ENCODE measurements at regions not wholly inside any gene's neighbourhood (a gene's known extent, or its start where the extent isn't known, plus 50 kb on each side); places are given as distances from the start of the nearest gene placed in this dataset.

DNA sequence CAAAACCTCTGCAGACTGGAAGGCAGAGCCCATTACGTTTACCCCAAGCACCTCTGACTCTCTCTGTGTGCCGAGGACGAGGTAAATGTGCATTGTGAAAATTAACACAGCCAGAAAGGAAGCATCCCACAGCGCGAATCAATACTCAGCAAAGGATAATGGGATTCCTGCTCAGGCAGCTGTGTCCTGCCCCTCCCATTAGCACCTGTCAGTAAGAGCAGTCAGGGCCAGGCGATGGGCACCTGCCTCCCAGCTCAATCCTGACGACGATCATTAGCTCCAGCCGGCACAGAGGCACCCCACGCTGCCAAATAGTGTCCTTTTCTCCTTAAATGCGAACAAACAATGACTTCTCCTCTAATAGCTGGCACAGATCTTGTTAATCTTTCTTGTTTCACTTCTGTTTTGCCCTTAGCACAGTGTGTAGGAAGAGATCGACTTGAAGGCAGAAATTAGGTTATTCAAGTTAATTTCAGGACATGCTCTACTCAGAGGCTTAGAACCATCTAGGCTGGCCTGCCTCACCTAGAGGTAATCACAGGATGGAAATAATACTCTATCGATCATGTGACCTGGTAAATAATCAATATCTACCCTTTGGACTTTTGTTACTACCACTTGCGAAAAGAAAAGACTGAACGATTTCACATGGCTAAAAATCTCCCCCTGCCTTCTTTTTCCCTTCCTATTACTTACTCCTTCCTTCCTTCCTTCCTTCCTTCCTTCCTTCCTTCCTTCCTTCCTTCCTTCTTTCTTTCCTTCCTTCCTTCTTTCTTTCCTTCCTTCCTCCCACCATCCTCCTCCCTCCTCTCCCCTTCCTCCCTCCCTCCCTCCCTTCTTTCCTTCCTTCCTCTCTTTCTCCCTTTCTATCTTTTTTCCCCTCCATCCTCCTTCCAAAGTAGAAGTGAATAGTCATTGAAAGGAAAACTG is 487.9 kb upstream of the ID2 start:
- DNase-seq = no peak

DNA sequence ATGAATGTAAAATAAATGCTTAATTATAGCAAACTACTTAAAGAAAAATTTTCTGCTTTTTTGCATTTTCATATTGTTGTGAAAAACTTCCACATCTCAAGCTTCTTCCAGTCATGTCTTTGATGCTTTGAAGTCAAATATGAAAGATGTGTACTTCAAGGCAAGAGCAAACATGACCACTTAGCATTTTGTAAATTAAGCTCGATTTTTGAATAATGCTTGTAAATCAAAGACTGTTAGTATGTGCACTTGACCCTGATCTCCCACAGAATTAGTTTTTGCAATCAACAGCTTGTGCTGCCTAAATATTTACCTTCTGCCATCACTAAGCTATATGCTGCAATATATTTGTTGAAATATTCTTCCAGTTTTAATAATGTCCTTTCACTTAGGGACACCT is 486.1 kb upstream of the ID2 start:
- no peak for DNase-seq

DNA sequence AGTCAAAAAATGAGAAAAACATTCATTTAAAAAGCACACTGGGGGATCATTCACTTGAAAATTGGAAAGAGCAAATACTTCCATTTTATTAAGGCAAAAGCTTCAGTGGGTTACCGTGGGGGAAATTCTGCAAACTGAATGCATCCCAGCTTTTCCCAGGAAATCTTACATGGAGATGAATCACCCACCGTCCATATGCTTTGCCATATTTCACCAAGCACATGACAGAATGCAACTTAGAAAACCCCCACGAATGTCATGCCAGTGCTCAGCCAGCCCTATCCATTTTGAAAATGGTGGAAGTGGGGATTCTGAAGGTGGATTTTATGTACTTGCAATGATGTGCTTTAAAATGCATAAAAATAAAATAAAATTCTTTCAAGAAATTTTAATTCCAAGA is 485.5 kb upstream of the ID2 start:
- DNase-seq = peak in 1 of 2 experiments; percentile 47

DNA sequence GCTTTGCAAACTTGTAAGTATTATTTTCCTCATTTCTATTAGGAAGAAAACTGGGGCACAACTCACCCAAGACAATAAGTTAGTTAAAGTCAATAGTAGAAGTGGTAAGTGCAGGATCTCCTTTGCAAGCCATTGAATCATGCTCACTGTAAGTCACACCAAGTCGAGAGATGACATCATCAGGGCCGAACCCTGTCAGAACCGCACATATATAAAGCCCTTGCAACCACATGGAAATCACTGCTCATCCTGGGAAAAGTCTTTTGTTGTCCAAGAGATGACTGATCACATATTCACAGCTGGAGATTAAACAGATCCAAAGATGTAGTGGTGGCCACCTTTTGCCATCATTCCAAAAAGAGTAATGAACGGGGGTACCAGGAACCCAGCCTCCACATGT is 484.8 kb upstream of the ID2 start:
- no peak for DNase-seq

DNA sequence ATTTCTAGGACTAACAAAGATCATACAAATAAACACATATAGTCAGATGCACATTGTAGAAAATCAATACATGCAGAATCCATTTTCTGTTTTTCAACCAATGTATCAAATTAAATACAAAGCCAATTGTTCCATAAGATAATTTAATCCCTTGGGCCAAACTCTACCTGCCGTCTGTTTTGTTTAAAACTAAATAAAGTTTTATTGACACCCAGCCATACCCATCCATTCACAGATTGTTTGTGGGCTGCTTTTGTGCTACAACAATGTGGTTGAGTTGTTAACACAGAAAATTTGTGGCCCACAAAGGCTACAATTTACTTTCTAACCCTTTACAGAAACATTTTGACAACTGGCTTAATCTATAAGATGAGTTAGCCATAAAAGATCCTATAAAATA is 484.0 kb upstream of the ID2 start:
- no peak for DNase-seq

DNA sequence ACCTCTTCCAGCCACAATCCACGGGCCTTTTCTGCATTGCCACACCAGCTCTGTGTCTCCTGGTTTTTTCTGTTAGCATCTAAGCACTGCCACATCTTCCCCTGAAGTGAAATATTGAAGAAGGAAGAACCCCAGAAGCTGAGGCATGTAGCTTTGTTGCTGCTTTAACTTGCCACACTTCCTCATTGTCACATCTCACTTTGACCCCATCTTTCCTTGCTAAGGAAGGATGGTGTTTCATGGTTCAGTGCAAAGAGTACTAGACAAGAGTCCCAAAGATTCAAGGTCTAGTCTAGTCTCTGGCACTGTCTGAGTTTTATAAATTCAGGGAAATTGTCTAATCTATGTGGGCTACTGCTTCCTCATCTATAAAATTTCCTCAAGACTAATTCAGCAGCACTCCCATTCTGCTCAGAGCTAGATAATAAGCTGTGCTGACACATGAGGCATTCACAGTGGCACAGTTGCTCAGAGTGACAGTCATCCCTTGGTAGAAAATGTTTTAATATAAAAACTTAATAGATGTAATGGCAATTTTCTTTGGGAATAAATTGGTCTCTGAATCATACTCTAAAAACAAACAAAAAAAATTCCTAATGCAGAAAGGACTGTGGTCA is 483.0 kb upstream of the ID2 start:
- no peak for DNase-seq

DNA sequence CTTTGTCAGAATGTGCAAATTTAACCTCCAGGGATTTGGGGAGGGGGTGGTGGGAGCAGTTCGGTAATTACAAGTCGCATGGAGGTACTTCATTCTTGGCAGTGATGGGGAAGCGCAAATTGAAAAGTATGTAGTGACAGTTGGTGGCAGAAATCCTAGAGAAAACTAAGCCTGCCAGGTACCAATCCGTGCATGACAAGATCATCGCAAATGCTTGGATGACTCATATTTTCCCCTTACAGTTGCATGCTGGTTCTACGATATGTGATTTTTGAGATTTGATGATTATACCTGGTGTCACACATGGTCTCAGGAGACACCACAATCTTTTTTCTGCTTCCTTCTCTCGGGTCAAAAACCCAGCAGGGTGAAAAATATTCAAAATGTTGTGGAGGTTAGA is 479.7 kb upstream of the ID2 start:
- DNase-seq = peak; percentile 46 to 82

DNA sequence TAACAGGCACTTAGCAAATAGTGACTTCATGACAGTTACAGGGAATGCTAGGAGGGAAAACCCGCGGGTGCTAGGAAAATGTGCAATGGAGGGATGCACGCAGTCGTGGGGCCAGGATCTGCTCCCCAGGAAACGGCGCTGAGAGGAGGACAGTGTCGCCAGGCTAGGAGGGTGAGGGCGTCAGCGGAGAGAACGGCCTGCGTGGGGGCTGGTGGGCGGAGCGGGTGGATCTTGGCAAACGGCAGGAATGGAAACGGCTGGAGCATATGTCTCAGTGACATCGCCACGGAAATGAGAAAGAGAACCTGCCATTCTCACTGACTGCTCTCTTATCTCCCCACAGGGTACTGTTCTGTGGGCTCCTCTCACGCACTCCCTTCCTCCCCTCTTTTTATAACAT is 478.5 kb upstream of the ID2 start:
- DNase-seq = peak; percentile 30 to 66

DNA sequence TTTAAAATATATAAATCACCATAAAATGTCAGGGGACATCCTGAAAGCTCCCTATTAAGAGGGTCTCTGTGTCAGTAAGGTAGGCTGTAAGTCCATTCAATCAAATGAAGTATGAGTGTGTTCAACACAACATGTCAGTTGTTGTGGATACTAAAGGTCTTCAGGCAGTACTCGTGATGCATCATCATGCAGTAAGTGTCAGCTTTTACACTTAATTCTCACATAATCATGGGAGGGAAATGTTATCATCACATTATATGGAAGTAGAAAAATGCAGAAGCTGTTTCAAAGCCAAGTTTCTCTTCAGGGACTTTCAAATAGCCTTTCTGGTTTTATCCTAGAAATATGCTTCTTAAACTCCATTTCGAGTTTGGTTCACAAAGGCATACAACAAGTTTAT is 477.1 kb upstream of the ID2 start:
- DNase-seq = no peak

DNA sequence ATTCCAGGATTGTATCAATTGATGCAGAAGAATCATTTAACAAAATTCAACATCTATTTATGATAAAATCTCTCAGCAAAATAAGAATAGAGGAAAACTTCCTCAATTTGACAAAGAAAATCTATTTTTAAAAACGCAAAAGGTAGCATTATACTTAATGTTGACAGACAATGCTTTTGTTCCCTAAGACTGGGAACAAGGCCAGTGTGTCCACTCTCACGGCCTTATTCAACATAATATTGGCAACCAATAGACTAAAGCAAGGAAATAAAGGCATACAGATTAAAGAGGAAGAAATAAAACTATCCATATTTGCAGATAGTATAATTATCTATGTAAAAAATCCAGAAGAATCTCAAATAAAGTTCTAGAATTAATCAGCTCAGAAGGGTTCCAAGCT is 472.4 kb upstream of the ID2 start:
- DNase-seq = no peak

DNA sequence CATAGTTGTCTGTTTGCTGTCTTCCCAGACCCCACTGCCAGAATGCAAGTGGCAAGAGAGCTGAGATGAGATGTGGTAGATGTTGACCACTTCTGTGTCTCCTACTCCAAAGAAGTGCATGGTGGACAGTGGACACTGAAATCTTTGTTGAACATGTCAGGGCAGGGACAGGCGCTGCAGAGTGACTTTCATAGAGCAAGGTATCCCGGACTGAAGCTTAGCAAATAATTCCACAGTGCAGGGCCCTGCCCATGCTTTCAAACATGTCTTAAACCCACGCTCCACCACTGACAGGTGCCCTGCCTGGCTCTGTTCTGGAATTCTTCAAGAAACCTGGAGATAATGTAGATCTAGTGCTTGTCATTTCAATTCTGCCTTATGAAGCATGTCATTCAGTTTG is 470.5 kb upstream of the ID2 start:
- DNase-seq = no peak

DNA sequence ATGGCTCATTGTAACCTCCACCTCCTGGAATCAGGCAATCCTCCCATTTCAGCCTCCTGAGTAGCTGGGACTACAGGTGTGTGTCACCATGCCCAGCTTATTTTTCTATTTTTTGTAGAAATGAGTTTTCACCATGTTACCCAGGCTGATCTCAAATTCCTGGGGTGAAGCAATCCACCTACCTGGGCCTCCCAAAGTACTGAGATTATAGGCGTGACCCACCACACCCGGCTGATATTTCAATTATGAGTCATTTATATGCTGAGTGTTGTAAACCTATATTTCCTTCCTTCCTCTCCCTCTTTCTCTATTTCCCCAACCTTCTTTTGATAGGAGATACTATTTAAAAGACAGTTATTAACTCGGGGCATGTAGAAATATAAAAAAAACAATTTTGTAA is 469.6 kb upstream of the ID2 start:
- no peak for DNase-seq

DNA sequence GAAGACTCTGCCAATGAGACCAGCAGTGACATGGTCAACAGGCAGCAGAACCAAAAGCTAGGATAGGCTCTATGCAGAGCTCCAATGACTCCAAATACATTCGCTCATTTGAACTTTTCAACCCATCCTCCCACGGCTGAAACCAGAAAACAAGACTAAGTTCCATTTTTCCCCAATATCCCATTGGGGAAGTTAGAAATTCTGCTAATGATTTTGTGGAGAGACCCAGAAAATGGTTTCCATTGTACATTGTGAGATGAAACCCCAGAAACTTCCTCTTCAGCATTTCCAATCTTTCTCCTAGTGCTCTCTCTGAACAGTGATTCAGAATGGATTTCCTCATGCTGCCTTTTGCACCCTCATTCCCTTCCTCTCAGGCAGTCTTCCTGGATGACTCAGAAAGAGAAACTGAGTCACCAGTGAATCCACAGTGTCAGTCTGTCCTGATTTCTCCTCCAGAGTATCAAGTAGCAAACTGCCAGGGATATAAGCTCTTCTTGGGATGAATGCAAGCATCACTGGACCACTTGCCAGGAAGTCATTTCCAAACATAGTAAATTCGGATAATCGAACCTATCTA is 467.7 kb upstream of the ID2 start:
- DNase-seq = no peak

DNA sequence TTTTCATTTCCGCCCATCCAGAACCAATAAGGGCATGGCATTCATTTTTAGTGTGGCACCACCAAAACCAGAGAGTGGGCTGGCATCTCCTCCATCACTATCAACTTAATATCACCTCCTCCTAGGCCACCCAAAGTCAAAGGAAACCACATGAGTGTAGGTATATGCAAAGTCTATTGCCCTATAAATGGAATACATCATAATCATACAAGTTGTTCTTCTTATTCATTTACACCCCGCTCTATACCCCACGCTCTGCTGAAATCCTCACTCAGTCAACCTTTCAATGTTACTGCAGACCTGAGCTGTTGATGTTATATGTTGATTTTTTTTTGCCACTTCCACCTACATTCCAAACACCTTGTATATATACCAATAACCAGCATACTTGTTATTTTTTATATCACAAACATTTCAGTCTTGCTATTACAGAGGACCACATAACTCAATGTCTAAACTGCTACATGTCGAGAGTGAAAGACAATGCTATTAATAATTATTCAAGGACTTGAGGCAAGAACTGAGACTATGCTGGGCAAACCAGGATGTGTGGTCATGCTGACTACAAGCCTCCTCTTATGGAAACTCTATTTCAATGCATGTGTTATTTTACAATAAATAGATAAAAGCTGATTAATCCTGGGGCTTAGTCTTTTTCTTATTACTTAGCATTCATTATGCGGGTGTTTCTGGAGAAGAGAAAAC is 466.5 kb upstream of the ID2 start:
- no peak for DNase-seq

DNA sequence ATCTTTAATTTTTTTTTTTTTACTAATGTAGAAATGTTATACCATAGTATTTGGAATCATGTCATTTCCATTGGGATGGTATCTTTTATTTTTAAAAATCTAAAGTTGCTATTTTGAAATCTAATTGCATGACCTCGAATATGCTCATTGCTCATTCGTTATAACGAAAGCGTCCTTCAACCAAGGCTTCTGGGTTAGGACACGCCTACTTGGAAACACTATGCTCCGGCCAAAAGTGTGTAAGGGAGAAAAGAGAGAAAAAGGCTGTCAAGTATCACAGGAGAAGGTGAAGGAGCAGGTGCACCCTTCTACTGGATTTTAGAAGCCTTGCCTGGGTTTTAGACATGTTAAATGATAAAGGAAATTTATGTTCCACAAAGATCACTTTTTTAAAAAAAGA is 465.9 kb upstream of the ID2 start:
- DNase-seq = no peak

DNA sequence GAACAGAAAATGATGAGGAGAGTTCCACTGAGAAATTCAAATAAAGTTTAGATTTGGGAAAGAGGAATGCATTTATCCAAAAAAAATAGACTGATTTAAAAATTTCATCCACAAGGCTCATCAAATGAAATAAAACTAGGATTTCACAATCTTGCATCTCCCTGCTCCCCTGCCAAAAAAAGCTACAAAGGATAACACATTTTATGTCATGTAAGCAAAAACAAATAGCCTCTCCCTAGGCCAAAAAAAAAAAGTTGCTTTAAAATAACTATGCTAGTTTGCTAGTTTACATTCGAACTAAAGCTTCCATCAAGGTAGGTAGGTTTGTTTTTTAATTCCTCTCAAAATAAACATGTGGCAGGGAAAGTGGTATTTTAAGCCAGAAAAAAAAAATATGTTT is 465.5 kb upstream of the ID2 start:
- DNase-seq = no peak

DNA sequence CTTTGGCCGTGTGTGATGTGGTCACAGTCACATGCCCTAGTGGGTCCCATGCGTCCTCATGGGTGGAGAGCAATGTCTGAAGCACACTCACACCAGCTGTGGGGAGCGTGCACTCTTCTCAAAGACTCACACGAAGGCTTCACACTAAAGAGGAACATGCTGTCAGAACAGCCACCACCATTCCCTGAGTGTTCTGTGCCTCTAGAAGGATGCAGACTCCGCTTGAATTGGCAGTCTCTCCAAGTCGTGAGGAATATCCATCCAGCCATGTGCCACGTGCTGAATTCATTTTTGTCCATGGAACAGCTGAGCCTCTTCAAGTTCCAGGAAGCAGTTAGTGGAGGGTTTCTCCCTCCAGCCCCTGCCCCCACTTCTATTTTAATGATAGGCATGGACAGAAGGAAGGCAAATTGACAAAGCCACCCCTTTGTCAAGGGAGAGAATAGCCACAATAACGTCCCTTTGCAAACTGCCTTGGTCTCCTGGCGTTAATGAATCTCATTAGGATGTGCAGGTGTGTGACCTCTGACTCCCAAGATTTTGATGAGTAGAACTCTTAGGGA is 464.3 kb upstream of the ID2 start:
- DNase-seq = no peak

DNA sequence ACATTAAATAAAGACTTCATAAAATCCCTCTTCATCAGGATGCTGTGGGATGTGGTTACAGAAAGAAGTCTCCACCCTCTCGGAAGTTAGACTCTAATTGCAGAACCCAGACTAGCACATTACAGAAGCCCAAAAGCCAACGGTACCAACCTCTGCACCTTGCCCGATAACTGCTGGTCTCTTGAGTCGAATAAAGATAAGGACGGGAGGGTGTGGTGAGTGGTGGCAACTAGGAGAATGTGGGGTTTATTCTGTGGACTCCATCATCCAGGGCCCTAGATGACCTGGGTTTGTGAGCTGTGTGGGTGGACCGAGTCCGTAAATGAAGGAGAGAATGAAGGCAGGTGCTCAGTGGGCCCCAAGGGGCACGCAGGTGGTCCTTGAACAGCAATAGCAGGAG is 462.8 kb upstream of the ID2 start:
- DNase-seq = no peak

DNA sequence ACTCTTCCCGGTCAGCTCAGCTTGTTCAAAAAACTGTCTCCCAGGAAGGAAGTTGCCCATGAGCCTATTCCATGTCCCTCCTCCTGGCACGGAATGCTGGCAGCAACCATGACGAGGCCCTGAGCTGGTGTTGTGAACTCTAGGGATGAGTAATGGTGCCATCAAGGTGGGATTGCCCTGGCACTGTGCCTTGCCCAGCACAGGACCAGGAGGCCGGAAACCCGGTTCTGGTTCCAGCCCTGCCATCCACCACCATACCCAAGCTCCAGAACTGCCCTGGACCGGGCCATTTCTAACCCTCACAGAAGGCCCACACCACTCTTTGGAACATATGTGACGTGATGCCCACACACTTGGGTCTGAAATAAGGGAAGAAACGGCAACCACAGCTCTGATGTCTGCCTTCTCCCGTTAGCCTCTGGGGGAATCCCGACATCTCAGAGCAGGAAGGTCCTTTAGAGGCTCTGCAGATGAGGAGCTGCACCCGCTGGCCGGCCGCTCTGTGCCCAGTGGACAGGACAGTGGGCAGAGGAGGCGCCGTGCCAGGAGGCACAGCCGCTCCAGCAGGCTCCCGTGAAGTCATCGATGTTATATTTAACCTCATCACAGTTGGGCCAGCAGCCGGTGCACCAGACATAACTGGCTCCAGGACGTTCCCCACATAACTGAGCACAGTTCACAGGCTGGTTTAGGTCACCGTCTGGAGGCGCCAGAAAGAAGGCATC is 462.1 kb upstream of the ID2 start:
- peak in 1 of 2 experiments; percentile 46 for DNase-seq

DNA sequence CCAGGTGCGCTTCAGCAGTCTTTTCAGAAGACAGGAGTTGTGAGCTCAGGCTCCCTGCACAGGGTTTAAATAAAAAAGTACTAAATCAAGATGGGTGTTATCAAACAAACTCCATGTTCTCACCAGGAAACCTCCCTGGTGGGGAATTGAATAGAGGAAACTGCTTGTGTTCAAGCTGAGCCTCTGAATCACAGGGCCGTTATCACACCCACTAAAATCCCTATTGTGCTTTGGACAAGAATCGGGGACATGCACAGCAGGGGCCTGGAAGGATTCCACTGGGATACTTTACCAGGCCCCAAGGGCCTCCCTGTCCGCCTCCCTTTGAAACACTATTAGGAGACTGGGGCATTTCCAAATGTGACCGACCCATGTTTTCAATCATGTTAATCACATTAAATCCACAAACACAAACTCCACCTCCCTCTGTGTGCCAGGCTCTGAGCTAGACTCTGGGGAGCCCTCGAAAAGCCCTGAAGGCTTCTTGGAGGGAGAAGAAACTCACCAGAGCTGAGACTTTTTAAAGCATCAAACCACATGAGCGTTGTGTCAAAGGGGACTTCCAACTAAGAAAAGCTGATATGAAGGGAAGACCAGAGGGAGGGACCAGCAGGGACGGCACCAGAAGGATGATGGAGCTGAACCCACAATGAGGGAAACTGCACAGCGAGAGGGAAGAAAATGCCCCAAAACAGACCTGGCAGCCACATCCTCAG is 458.7 kb upstream of the ID2 start:
- DNase-seq = no peak

DNA sequence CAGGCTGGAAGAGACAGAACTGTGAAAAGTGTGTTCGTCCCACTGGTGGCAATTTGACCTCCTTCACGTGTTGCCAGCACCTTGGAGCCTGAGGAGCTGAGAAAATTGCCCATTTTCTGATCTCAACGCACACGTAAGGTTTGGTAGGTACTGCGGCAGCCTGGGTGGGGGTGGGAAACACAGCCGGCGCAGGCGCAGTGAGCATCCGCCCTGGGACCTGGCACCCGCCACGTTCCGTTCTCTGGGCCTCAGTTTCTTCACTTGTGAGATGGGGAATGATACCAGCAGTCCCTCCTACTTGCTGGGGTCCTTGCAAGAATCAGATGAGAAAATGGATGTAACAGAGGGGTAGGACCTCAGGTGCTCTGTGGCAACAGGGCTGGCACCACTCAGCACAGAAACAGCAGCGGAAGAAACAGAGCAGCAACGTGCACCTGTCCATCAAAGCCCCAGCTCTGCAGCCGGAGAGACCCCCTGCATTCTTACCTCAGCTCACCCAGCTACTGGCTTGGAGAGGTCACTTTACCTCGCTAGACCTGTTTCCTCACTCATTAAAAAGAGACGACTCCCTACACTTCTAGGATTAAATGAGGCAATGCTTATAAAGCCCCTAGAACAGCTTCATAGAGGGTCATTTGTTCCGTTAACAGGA is 458.0 kb upstream of the ID2 start:
- no peak for DNase-seq
